Liver (tissue), 8 donors: ENCODE measurements at regions not wholly inside any gene's neighbourhood (a gene's known extent, or its start where the extent isn't known, plus 50 kb on each side); places are given as distances from the start of the nearest gene placed in this dataset.

Source experiments
- DNase-seq: peaks from one replicate; pipeline ENCODE4 v3.0.0-alpha.2; 2017; ENCODE audit warnings: low spot score
- H3K27ac ChIP-seq, 2 donors: one replicate each; pipeline ENCODE4 v1.7.0; 2013; ENCODE audit warnings: inconsistent platforms in 2 of 2, low read length in 2 of 2, control low read depth in 1 of 2, low read depth in 1 of 2, mild to moderate bottlenecking in 1 of 2
- H3K27me3 ChIP-seq, 4 donors: one replicate each; pipeline versions ENCODE4 v1.6.1 to v1.7.0; 2013; ENCODE audit warnings: low read length in 3 of 4, inconsistent platforms in 1 of 4, mild to moderate bottlenecking in 1 of 4, moderate library complexity in 1 of 4; ENCODE audit not compliant: control insufficient read depth in 4 of 4, insufficient read depth in 4 of 4
- H3K36me3 ChIP-seq, 4 donors: one replicate each; pipeline versions ENCODE4 v1.6.1 to v1.7.0; 2013; ENCODE audit warnings: low read length in 3 of 4, mild to moderate bottlenecking in 3 of 4, low read depth in 1 of 4, moderate library complexity in 1 of 4; ENCODE audit not compliant: control insufficient read depth in 4 of 4, insufficient read depth in 3 of 4
- H3K4me1 ChIP-seq, 4 donors: one replicate each; pipeline versions ENCODE4 v1.6.1 to v1.7.0; 2013; ENCODE audit warnings: low read length in 3 of 4, mild to moderate bottlenecking in 3 of 4, moderate library complexity in 1 of 4; ENCODE audit not compliant: control insufficient read depth in 4 of 4, insufficient read depth in 4 of 4
- H3K4me3 ChIP-seq, 3 donors: one replicate each; pipeline versions ENCODE4 v1.6.1 to v1.7.0; 2013; ENCODE audit warnings: low read length in 3 of 3, control low read depth in 1 of 3, low read depth in 1 of 3, mild to moderate bottlenecking in 1 of 3
- H3K9ac ChIP-seq, 2 donors: one replicate each; pipeline ENCODE4 v1.7.0; 2013; ENCODE audit warnings: low read length in 2 of 2, mild to moderate bottlenecking in 2 of 2, moderate library complexity in 2 of 2, control low read depth in 1 of 2, low read depth in 1 of 2
- H3K9me3 ChIP-seq, 4 donors: one replicate each; pipeline versions ENCODE4 v1.6.1 to v1.7.0; 2013; ENCODE audit warnings: low read length in 3 of 4; ENCODE audit not compliant: control insufficient read depth in 4 of 4
- ATF3 ChIP-seq: IDR thresholded peaks from 2 replicates; pipeline ENCODE4 v1.6.1; 2016; ENCODE audit warnings: antibody characterized with exemption
- CTCF ChIP-seq: fragments of 150-350 bp; IDR thresholded peaks from 2 replicates; pipeline ENCODE4 v1.5.1; 2017; ENCODE audit warnings: improper control_type of control experiment, low read depth, low read length; ENCODE audit not compliant: missing input control
- EGR1 ChIP-seq, 2 donors: IDR thresholded peaks; 2 replicates each; pipeline ENCODE4 v1.6.1; 2016 to 2018; ENCODE audit warnings: antibody characterized with exemption in 2 of 2, low read depth in 2 of 2
- FOXA1 ChIP-seq: IDR thresholded peaks from 2 replicates; pipeline ENCODE4 v1.6.1; 2016; ENCODE audit warnings: antibody characterized with exemption
- FOXA2 ChIP-seq: IDR thresholded peaks from 2 replicates; pipeline ENCODE4 v1.6.1; 2016; ENCODE audit warnings: antibody characterized with exemption
- GABPA ChIP-seq, 2 donors: IDR thresholded peaks in 1 of 2; conservative IDR thresholded peaks in 1 of 2; 2 replicates each; pipeline ENCODE4 v1.6.1; 2016; ENCODE audit warnings: antibody characterized with exemption in 2 of 2, mild to moderate bottlenecking in 1 of 2, moderate library complexity in 1 of 2
- HNF4A ChIP-seq, 2 donors: conservative IDR thresholded peaks; 2 replicates each; pipeline ENCODE4 v1.6.1; 2016; ENCODE audit warnings: antibody characterized with exemption in 2 of 2, mild to moderate bottlenecking in 2 of 2
- HNF4G ChIP-seq: IDR thresholded peaks from 2 replicates; pipeline ENCODE4 v1.6.1; 2016; ENCODE audit warnings: antibody characterized with exemption
- JUND ChIP-seq, 2 donors: IDR thresholded peaks; 2 replicates each; pipeline ENCODE4 v1.6.1; 2016; ENCODE audit warnings: antibody characterized with exemption in 2 of 2
- MAX ChIP-seq: IDR thresholded peaks from 2 replicates; pipeline ENCODE4 v1.6.1; 2016; ENCODE audit warnings: antibody characterized with exemption
- NR2F2 ChIP-seq: IDR thresholded peaks from 2 replicates; pipeline ENCODE4 v1.6.1; 2016; ENCODE audit warnings: antibody characterized with exemption
- RAD21 ChIP-seq, 2 donors: IDR thresholded peaks; 2 replicates each; pipeline ENCODE4 v1.6.1; 2016; ENCODE audit warnings: antibody characterized with exemption in 2 of 2, mild to moderate bottlenecking in 2 of 2
- REST ChIP-seq: IDR thresholded peaks from 2 replicates; pipeline ENCODE4 v1.6.1; 2016; ENCODE audit warnings: antibody characterized with exemption, mild to moderate bottlenecking
- RXRA ChIP-seq, 2 donors: IDR thresholded peaks; 2 replicates each; pipeline ENCODE4 v1.6.1; 2017 to 2018; ENCODE audit warnings: antibody characterized with exemption in 2 of 2, mild to moderate bottlenecking in 1 of 2
- SP1 ChIP-seq: IDR thresholded peaks from 2 replicates; pipeline ENCODE4 v1.6.1; 2018; ENCODE audit warnings: antibody characterized with exemption, mild to moderate bottlenecking
- TAF1 ChIP-seq: conservative IDR thresholded peaks from 2 replicates; pipeline ENCODE4 v1.6.1; 2016; ENCODE audit warnings: antibody characterized with exemption, mild to moderate bottlenecking
- YY1 ChIP-seq: IDR thresholded peaks from 2 replicates; pipeline ENCODE4 v1.6.1; 2016; ENCODE audit warnings: antibody characterized with exemption, mild to moderate bottlenecking
- WGBS: extraction: QIAGEN DNeasy Blood & Tissue Kit; methylation state at CpG from one replicate; pipeline ENCODE4 v1.1.7; 2013; 5-methylcytosine and 5-hydroxymethylcytosine counted together
- TF ChIP-seq, protein P1 (sequence below): IDR thresholded peaks from 2 replicates; pipeline ENCODE4 v1.6.1; 2016; ENCODE audit warnings: antibody characterized with exemption
- donor health status: healthy.
- donor health status: healthy.
- donor health status: healthy.
- donor health status: healthy.
- donor health status: healthy.

DNA sequence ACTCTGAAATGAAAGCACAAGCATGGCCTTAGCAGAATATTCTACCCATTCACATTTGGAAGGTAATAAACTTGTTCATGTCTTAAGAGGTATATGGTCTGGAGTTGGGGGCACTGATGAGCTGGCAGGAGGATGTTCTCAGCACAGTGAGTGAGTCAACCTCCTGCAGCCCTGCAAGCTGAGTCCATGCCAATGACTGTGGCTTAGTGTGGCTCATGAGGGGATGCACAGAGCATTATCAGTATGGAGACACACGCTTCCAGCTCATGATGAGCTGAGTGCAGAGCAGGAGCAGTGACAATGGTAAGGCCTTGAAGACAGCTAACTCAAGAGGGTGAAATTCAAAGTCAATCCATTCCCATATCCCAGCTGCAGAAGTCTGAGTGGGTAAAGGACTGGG lies 102.3 kb downstream of the TNFSF18 start:
- H3K27me3 ChIP-seq = no peaks in the 10 kb centered on the region
- TF ChIP-seq SP1 (no peak), GABPA (IDR thresholded peaks at IDR 0.05 in 1 of 2, conservative IDR thresholded peaks at IDR 0.05 in 1 of 2) (no peak), JUND (IDR thresholded peaks at IDR 0.05) (no peak), MAX (no peak), YY1 (no peak), HNF4A (conservative IDR thresholded peaks at IDR 0.05) (no peak), TAF1 (no peak)
- H3K9ac ChIP-seq = no peak overlapping the region
- H3K9me3 ChIP-seq = no peaks in the 10 kb centered on the region
- H3K4me1 ChIP-seq = peaks cover 0 to 4% (median 0%) of the 10 kb centered on the region in 4 donors
- H3K27ac ChIP-seq = no peak overlapping the region
- DNase-seq = no peak
- no peaks in the 10 kb centered on the region for H3K36me3 ChIP-seq
- WGBS = 95% methylated on average over 1 of the region's 1 CpG
- H3K4me3 ChIP-seq = no peak overlapping the region

DNA sequence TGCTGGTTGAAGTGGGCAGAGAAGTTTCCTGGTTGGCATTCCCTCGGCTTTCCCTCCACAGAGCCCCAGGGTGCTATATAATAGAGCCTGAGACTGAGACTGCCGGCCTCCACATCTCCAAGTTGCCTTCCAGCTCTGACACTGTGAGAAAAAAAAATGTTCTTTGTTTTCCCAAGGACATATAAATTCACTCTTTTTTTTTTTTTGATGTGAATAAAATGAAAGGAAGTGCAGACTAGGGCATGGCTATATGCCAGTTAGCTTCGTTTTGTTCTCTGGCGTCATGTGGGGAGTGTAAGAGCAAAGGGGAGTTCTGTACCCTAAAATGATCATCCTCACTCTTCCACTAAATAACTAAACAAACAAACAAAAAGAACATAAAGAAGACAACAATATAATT lies 101.6 kb downstream of the TNFSF18 start:
- Histone ChIP-seq H3K27ac (no peak overlapping the region), H3K9me3 (no peaks in the 10 kb centered on the region), H3K9ac (no peak overlapping the region), H3K4me3 (no peak overlapping the region), H3K27me3 (no peaks in the 10 kb centered on the region), H3K36me3 (no peaks in the 10 kb centered on the region), H3K4me1 (peaks cover 0 to 4% (median 0%) of the 10 kb centered on the region in 4 donors)
- no peak for DNase-seq
- 81% methylated on average over 4 of the region's 4 CpGs for WGBS
- TF ChIP-seq JUND (IDR thresholded peaks at IDR 0.05) (no peak), EGR1 (IDR thresholded peaks at IDR 0.05; ENCODE audit: low read depth in 2 of 2) (no peak), TAF1 (no peak), MAX (no peak), HNF4G (no peak)

- H3K9me3 ChIP-seq = no peaks in the 10 kb centered on the region
- H3K4me1 ChIP-seq = peaks cover 0 to 4% (median 0%) of the 10 kb centered on the region in 4 donors
- H3K27ac ChIP-seq = no peak overlapping the region
- no peaks in the 10 kb centered on the region for H3K36me3 ChIP-seq
- no peak for DNase-seq
- H3K9ac ChIP-seq = no peak overlapping the region
- TF ChIP-seq NR2F2 = no peak
- no peak for TF ChIP-seq EGR1 (IDR thresholded peaks at IDR 0.05; ENCODE audit: low read depth in 2 of 2)
- TF ChIP-seq HNF4A (conservative IDR thresholded peaks at IDR 0.05) = no peak
- no peak for TF ChIP-seq MAX
- TF ChIP-seq ATF3 = no peak
- TF ChIP-seq TAF1 = no peak
- TF ChIP-seq SP1 = no peak
- TF ChIP-seq FOXA1 = no peak
- TF ChIP-seq CTCF = no peak
- no peak for TF ChIP-seq FOXA2
- TF ChIP-seq GABPA (IDR thresholded peaks at IDR 0.05 in 1 of 2, conservative IDR thresholded peaks at IDR 0.05 in 1 of 2) = no peak
- TF ChIP-seq, protein P1, sequence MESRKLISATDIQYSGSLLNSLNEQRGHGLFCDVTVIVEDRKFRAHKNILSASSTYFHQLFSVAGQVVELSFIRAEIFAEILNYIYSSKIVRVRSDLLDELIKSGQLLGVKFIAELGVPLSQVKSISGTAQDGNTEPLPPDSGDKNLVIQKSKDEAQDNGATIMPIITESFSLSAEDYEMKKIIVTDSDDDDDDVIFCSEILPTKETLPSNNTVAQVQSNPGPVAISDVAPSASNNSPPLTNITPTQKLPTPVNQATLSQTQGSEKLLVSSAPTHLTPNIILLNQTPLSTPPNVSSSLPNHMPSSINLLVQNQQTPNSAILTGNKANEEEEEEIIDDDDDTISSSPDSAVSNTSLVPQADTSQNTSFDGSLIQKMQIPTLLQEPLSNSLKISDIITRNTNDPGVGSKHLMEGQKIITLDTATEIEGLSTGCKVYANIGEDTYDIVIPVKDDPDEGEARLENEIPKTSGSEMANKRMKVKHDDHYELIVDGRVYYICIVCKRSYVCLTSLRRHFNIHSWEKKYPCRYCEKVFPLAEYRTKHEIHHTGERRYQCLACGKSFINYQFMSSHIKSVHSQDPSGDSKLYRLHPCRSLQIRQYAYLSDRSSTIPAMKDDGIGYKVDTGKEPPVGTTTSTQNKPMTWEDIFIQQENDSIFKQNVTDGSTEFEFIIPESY = no peak
- no peak for TF ChIP-seq REST
- TF ChIP-seq HNF4G = no peak
- TF ChIP-seq YY1 = no peak
- TF ChIP-seq RXRA (IDR thresholded peaks at IDR 0.05) = no peak
- no peak for TF ChIP-seq JUND (IDR thresholded peaks at IDR 0.05)
- no peak for TF ChIP-seq RAD21 (IDR thresholded peaks at IDR 0.05)
- WGBS = 93% methylated on average over 2 of the region's 2 CpGs
- H3K27me3 ChIP-seq = no peaks in the 10 kb centered on the region
- no peak overlapping the region for H3K4me3 ChIP-seq
Observed at GRCh38 chr1:172950528-172950927, 100.2 kb downstream of the TNFSF18 start.
